ENCODE measurements at regions not wholly inside any gene's neighbourhood (a gene's known extent, or its start where the extent isn't known, plus 50 kb on each side); places are given as distances from the start of the nearest gene placed in this dataset.
"Not testable (repeated sequence)": the region's sequence is repeated elsewhere in the genome, so short reads cannot be mapped to it uniquely, and the experiment has no call there.

DNA sequence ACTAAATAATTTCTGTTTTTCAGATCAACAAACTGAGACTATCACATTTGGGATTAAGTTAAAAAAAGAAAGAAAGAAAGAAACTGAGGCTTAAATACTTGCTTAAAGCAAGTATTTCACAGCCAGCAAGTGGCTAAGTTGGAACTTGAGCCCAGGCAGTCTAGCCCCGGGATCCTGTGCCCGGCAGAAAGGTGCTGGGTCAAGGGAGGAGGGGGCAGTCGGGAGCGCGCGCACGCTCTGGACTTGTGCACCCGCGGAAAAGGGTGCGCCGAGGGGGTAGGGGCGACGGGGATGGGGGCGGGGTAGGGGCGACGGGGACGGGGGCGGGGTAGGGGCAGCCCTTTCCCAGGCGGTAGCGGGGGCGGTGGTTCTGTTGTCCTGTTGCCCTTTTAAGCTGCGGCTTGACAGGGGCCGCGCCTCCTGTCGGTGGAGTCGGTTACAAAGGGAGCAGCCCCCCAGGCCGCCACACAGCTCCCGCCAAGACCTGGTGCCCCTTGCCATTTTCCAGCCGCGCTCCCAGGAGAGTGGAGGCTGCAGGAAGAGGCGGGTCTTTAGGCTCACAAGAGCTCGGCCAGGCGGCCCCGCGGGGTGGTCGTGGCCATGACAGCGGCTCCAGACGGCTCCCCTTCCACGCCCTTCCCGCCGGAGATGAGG lies 60.6 kb downstream of the GOLGA8T start:
- not testable (repeated sequence) for DNase-seq

DNA sequence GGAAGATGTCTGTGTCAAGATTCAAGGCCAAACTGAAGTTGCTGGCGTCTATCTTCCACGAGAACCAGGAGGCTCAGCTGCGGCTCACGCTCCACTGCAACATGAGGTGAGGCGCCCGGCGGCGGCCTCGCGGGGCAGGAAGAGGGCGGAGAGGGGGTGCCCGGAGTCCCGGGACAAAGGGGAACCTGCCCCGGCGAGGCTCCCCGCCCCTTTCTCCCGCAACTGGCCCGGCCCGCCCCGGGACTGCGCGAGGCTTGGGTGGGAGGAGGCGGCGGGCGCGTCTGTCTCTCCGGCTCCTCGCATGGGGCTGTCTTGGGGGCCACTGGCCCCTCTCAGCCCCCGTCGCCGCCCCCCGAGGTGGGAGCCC lies 61.1 kb downstream of the GOLGA8T start:
- DNase-seq: peak; percentile 4

DNA sequence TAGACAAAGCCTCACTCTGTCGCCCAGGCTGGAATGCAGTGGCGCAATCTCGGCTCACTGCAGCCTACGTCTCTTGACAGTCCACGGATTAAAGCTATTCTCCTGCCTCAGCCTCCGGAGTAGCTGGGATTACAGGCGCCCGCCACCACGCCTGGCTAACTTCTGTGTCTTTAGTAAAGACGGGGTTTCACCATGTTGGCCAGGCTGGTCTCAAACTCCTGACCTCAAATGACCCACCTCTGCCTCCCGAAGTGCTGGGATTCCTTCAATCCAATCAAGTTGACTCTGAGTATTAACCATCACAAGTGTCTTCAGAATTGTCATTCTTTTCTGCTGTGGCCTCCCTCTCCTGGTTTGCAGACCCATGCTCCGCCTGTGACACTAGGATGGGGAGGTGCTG lies 61.9 kb downstream of the GOLGA8T start:
- not testable (repeated sequence) for DNase-seq

DNA sequence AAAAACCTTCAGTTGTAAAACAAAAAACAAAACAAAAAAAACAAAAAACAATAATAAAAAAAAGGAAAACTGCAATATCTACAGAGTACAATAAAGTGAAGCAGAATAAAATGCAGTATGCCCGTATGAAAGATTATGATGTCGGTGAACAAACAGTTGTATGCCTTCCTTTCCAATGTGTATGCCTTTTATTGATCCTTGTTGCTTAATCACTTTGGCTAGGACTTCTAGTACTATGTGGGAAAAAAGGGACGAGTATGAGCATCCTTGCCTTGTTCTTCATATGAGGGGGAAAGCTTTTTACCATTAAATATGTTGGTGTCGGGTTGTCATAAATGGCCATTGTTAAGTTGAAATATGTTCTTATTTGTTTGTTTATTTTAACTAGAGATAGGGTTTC lies 66.7 kb downstream of the GOLGA8T start:
- not testable (repeated sequence) for DNase-seq

DNA sequence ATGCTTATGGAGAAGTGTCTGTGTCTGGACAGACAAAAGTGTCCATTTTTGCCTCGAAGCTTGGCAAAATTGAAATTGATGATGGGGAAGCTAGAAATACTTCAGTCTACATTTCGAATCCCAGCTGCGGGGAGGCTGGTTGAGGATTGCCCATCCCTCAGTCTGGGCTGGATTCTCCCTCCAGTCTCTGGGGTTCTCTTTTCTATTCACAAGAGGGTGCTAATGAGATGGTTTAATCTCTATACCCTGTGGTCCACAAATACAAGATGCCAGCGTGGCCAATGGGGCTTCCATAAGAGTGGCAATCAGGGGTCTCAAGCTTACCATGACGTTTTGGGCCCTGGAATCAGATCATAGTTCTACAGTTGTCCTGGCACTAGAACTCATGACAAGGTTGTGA lies 78.9 kb downstream of the GOLGA8T start:
- DNase-seq: not testable (repeated sequence)

DNA sequence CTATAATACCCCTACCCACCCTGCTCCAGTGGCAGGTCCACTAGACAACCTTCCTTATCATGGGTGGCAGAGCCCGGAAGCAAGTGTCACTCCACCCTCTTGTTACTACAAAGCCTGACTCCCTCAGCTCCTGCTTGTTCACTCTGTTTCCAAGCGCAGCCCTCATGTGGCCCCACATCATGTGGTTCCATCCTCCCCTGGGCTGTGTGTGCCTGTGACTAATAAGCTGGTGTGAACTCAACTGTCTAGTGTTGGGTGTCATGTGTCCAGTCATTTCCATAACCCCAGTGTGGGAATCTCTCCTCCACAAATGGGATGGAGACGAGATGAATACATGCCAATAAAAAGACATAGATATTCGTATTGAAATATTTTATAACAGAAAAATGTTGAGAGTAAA lies 87.0 kb downstream of the GOLGA8T start:
- not testable (repeated sequence) for DNase-seq

DNA sequence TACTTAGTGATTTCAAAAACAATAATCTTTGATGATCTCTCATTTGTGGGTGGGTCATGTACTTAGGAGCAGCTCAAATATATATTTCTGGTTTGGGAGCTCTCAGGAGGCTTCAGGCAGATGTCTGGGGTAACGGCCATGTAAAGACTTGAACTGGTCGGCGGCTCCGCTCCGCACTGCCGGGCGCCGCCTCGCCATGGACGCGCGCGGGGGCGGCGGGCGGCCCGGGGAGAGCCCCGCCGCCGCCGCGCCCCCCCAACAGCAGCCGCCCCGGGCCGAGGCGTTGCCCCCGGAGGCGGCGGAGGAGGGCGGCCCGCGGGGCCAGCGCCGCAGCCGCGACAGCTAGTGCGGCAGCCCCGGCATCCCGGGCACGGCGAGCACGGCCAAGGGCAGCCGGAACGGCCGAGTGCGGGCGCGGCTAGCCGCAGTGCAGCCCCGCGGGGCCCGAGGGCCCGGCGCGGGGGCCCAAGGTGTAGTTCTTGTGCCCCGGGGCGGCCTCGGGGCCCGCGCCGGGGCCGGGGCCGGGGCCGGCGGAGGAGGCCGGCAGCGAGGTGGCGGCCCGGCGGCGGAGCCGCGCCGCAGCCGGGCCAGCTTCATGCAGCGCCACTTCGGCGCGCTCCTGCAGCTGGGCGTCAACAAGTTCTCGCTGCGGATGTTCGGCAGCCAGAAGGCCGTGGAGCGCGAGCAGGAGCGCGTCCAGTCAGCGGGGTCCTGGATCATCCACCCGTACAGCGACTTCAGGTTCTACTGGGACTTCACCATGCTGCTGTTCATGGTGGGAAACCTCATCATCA lies 88.1 kb downstream of the GOLGA8T start:
- DNase-seq: not testable (repeated sequence)

DNA sequence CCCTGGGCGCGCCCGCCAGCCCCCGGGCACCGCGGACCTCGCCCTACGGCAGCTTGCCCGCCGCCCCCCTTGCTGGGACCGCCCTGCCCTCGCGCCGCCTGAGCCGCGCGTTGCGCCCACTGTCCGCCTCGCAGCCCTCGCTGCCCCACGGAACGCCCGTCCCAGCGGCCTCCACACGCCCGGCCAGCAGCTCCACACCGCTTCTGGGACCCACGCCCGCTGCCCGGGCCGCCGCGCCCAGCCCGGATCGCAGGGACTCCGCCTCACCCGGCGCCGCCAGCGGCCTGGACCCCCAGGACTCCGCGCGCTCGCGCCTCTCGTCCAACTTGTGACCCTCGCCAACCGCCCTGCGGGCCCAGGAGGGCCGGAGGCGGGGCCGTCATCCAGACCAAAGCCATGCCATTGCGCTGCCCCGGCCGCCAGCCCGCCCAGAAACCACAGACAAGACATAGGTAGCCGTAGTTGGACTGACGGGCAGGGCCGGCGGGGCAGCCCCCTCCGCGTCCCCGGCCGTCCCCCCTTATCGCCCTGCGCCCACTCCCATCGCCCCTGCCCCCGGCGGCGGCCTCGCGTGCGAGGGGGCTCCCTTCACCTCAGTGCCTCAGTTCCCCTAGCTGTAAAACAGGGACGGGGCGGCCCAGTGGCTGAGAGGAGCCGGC lies 90.5 kb downstream of the GOLGA8T start:
- DNase-seq: not testable (repeated sequence)

DNA sequence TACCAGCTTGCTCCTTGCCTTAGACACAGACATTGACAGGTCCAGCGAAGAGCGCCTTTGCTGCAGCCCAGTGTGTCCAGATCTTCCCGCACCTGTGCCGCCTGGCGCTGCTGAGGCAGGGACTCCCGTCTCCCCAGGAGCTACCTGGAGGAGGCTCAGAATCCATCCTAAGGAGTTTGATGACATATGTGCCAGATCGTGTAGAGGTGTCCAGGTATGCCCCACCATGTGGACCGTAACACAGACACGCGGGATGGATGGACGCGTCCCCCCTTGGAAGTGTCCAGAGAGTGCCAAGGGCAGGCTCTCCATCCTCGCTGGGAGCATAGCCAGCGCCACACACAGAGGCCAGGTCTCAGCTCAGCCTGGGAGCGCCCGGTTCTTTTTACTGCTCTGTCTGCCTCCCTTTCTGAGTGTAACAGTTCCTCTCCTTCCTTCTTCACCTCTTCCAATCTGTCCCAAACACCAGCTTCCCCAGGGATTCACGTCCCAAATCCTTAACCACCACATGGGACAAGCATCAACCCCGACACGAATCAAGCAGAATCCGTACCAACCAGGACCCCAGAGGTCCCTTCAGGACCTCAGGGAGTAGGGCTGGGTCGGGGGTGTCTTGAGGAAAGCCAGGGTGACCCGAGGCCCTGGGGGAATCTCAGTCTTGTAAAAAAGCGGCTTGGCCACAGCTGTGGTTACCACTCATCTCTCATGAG lies 126.7 kb downstream of the GOLGA8T start:
- DNase-seq: not testable (repeated sequence)

DNA sequence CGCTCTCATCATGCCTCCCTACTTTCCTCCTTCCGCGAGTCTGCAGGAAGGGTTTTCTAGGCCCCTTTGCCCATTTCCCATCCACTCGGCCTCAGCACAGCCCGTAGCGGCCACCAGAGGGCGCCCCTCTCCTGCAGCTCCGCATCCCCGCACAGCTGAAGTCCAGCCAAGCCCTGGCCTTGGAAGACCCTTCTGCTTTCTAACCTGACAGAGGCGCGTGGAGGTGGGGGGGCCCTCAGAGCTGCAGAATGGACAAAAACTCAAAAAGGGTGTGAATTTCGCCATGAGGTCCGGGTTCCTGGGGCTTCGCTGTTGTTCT lies 127.2 kb downstream of the GOLGA8T start:
- not testable (repeated sequence) for DNase-seq

DNA sequence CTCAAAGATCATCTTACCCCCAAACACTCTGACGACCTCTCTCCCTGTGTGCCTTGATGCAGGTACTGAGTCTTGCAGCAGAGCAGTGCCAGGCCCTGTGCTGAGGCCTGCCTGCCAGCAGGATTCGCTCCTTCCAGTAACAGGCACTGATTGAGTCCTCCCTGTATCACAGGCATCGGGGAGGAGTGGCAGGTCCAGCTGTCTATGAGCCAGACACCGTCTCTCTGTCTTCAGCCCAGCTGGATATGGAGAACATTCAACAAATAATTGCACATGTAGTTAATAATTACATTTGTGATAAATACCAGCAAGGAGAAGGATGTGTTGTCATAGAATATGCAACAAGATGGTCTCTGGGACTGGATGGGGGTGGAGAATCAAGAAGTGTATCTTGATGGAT lies 129.1 kb downstream of the GOLGA8T start:
- not testable (repeated sequence) for DNase-seq

DNA sequence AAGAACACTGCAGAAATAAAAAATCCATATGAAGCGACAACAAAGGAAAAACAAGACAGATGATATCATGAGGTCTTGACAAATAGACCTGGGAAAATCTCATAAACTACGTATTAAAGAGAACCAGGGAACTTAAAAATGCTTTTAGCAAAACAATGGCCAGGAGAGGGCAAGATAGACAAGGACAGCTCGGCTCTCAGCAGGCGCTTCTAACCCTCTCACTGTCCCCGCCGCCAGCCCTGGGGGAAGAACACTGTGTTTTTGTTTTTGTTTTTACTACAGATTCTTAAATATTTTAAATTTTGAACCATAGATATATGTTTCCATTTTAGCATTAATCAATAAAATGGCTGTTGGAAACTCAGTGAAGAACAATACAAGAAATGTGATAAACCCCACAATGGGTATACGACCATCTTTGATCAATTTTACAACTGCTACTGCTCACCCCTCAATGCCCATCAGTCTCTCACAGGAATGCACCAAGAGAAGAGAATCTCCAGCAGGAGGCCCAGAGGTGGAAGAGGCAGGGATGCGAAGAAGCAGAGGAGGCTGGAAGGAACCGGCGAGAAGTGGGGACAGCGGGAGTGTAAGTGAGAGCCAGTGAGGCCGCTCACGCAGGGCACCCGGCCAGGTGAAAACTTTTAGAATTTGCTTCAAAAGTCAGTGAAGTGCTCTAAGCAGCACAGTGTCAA lies 98.0 kb downstream of the CHRFAM7A start:
- not testable (repeated sequence) for DNase-seq

DNA sequence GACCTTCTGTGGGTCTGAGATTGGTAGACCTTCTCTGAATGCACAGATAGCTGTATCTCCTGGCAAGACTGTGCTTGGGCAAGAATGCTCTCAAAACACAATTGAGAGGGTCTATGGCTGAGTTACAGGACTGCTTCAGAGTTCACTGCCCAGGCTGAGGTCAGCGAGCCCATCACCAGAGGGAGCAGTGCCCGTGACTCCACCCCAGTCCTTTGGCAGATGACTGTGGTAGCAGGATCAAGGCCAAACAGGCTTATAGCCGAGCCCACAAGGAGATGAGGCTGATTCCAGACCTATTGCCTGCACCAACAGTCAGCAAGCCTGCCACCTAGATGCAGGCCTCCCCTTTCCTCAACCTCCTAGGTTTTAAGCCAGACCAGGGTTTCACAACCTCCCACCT lies 89.4 kb downstream of the CHRFAM7A start:
- not testable (repeated sequence) for DNase-seq
